Endothelial cell of umbilical vein (primary cell): ENCODE measurements at regions not wholly inside any gene's neighbourhood (a gene's known extent, or its start where the extent isn't known, plus 50 kb on each side); places are given as distances from the start of the nearest gene placed in this dataset.

Experiments used
- BruUV-seq: library from RNA; stranded (reverse); fragments of 400-500 nt; replicated peaks from 2 replicates; lab custom pipeline; 2021; lab: Mats Ljungman, UMichigan
- CTCF ChIA-PET: fragments of 300-600, 350-600 bp; sonication (Branson Sonifier 250); formaldehyde crosslinking; loops from one replicate; lab custom pipeline; 2021; ENCODE audit warnings: antibody characterized with exemption, inconsistent platforms; lab: Charles Lee
- POLR2A ChIA-PET: fragments of 300-600, 350-600 bp; sonication (Branson Sonifier 250); formaldehyde crosslinking; loops from one replicate; lab custom pipeline; 2021; ENCODE audit warnings: antibody characterized with exemption, inconsistent platforms; lab: Charles Lee
- DNase-seq: peaks from one replicate; pipeline ENCODE4 v3.0.0-alpha.2; 2011; ENCODE audit warnings: low read depth, low spot score
- FAIRE-seq: peaks from 2 replicates; lab custom pipeline; 2011; peaks lifted over from hg19 to GRCh38; lab: Jason Lieb, UNC
- H2AFZ ChIP-seq: 2 replicates; pipeline ENCODE4 v1.6.0; 2012; ENCODE audit warnings: low read depth, low read length, control low read depth, inconsistent platforms
- H3K27ac ChIP-seq: 2 replicates; pipeline ENCODE4 v1.5.1; 2011; ENCODE audit warnings: low read depth, mild to moderate bottlenecking, control low read depth, low read length, moderate library complexity; ENCODE audit not compliant: insufficient read depth
- H3K27me3 ChIP-seq, 2 experiments: 2 replicates each; pipeline versions ENCODE4 v1.6.0 to v1.6.1; 2011; ENCODE audit warnings: low read length in 2 of 2, mixed read lengths in 1 of 2; ENCODE audit not compliant: control insufficient read depth in 2 of 2, insufficient read depth in 2 of 2
- H3K36me3 ChIP-seq, 2 experiments: 2 replicates in 1 of 2; 3 replicates in 1 of 2; pipeline ENCODE4 v1.5.1; 2011; ENCODE audit warnings: low read length in 2 of 2, mild to moderate bottlenecking in 1 of 2, moderate library complexity in 1 of 2; ENCODE audit not compliant: control insufficient read depth in 2 of 2, insufficient read depth in 2 of 2; ENCODE audit errors: extremely low read depth in 1 of 2
- H3K4me1 ChIP-seq: 3 replicates; pipeline ENCODE4 v1.5.1; 2011; ENCODE audit warnings: mild to moderate bottlenecking, low read length; ENCODE audit not compliant: control insufficient read depth, insufficient read depth; ENCODE audit errors: extremely low read depth
- H3K4me2 ChIP-seq: 2 replicates; pipeline ENCODE4 v1.6.1; 2011; ENCODE audit warnings: low read length, control low read depth, mixed read lengths; ENCODE audit not compliant: insufficient read depth
- H3K4me3 ChIP-seq, 3 experiments: fragments of 200-600 bp in 1 of 3; sonication (generic), shearing (Covaris generic) in 1 of 3; replicated peaks in 1 of 3; 2 replicates each; pipeline ENCODE4 v1.5.1; 2011 to 2016; ENCODE audit warnings: control low read depth in 3 of 3, low read length in 3 of 3, mild to moderate bottlenecking in 2 of 3, inconsistent platforms in 1 of 3, low read depth in 1 of 3, moderate library complexity in 1 of 3; ENCODE audit not compliant: insufficient read depth in 1 of 3
- H3K79me2 ChIP-seq: 2 replicates; pipeline ENCODE4 v1.6.0; 2012; ENCODE audit warnings: low read length, inconsistent platforms; ENCODE audit not compliant: control insufficient read depth, insufficient read depth
- H3K9ac ChIP-seq: replicated peaks from 2 replicates; pipeline ENCODE3; 2011; ENCODE audit warnings: low read length, control low read depth; ENCODE audit not compliant: insufficient read depth; ENCODE audit errors: extremely low read depth
- H3K9me1 ChIP-seq: replicated peaks from 3 replicates; pipeline ENCODE4 v1.6.0; 2011; ENCODE audit warnings: mild to moderate bottlenecking, low read length; ENCODE audit not compliant: control insufficient read depth, insufficient read depth; ENCODE audit errors: extremely low read depth
- H3K9me3 ChIP-seq: replicated peaks from 2 replicates; pipeline ENCODE4 v1.5.1; 2012; ENCODE audit warnings: low read length, inconsistent platforms; ENCODE audit not compliant: control insufficient read depth, insufficient read depth
- H4K20me1 ChIP-seq: replicated peaks from 2 replicates; pipeline ENCODE3; 2011; ENCODE audit warnings: mild to moderate bottlenecking, low read length; ENCODE audit not compliant: control insufficient read depth, insufficient read depth; ENCODE audit errors: extremely low read depth
- CTCF ChIP-seq, 2 donors: IDR thresholded peaks; 1 replicate in 1 of 2; 2 replicates in 1 of 2; pipeline ENCODE4 v1.5.1; 2011; ENCODE audit warnings: low read length in 2 of 2, mild to moderate bottlenecking in 2 of 2, moderate library complexity in 2 of 2, control low read depth in 1 of 2, inconsistent platforms in 1 of 2, low read depth in 1 of 2; ENCODE audit not compliant: insufficient read depth in 1 of 2; ENCODE audit errors: extremely low read depth in 1 of 2
- EZH2 ChIP-seq: IDR thresholded peaks from 2 replicates; pipeline ENCODE4 v1.6.1; 2012; ENCODE audit warnings: borderline replicate concordance, low read depth, mild to moderate bottlenecking, moderate library complexity, low read length, inconsistent platforms; ENCODE audit not compliant: severe bottlenecking
- FOS ChIP-seq: IDR thresholded peaks from 2 replicates; pipeline ENCODE4 v1.6.1; 2011; ENCODE audit warnings: mild to moderate bottlenecking, low read length, moderate library complexity, borderline replicate concordance; ENCODE audit not compliant: insufficient read depth
- GATA2 ChIP-seq: IDR thresholded peaks from 2 replicates; pipeline ENCODE4 v1.7.0; 2011; ENCODE audit warnings: low read depth, mild to moderate bottlenecking, moderate library complexity, mixed read lengths, low read length; ENCODE audit not compliant: insufficient read length, insufficient read depth
- JUN ChIP-seq: IDR thresholded peaks from 2 replicates; pipeline ENCODE4 v1.6.1; 2011; ENCODE audit warnings: borderline replicate concordance, low read depth; ENCODE audit not compliant: insufficient read length, insufficient read depth
- MAX ChIP-seq: IDR thresholded peaks from 2 replicates; pipeline ENCODE4 v1.6.1; 2011; ENCODE audit not compliant: insufficient read depth, insufficient read length
- MYC ChIP-seq: IDR thresholded peaks from one replicate; pipeline ENCODE4 v1.6.1; 2011; ENCODE audit warnings: mild to moderate bottlenecking, low read depth, low read length
- POLR2A ChIP-seq: IDR thresholded peaks from 2 replicates; pipeline ENCODE4 v1.6.1; 2012; ENCODE audit warnings: low read depth, mild to moderate bottlenecking, control low read depth, low read length
- POLR2AphosphoS5 ChIP-seq: IDR thresholded peaks from 2 replicates; pipeline ENCODE4 v1.6.1; 2012; ENCODE audit warnings: low read depth, mild to moderate bottlenecking, control low read depth, low read length, moderate library complexity; ENCODE audit not compliant: insufficient read depth
- dilution Hi-C: fragments of 300-500 bp; cut with MboI; formaldehyde crosslinking; loops from one replicate; pipeline ENCODE4 v1.15.0; 2019; ENCODE audit warnings: low sequenced_read_pairs; ENCODE audit not compliant: extremely low pct_ligation_motif_present
- intact Hi-C: fragments of 100-400 bp; cut with micrococcal nuclease; formaldehyde crosslinking; loops from one replicate; pipeline ENCODE4 v1.10.0; 2022

GRCh38 chr3:110711851-110712516 is 359.6 kb upstream of the NECTIN3 start:
- H4K20me1 ChIP-seq: no peaks in the 10 kb centered on the region
- dilution Hi-C loops (no loop called here), intact Hi-C loops (no loop called here)
- no peak overlapping the region for H3K4me2 ChIP-seq
- H3K4me1 ChIP-seq: no peaks in the 10 kb centered on the region
- H3K36me3 ChIP-seq: no peaks in the 10 kb centered on the region
- no peak overlapping the region for H2AFZ ChIP-seq
- H3K27me3 ChIP-seq: no peaks in the 10 kb centered on the region
- no peaks in the 10 kb centered on the region for H3K9me3 ChIP-seq
- ChIA-PET CTCF (no interaction called here), POLR2A (no interaction called here)
- DNase-seq (no peak), FAIRE-seq (no peak)
- BruUV-seq: no TSS peak
- TF ChIP-seq MYC (no peak), CTCF (IDR thresholded peaks at IDR 0.05; ENCODE audit: extremely low read depth in 1 of 2, insufficient read depth in 1 of 2, low read depth in 1 of 2, low read length in 2 of 2) (no peak), EZH2 (no peak)
- H3K27ac ChIP-seq: no peak overlapping the region
- no peak overlapping the region for H3K9ac ChIP-seq
- H3K79me2 ChIP-seq: no peaks in the 10 kb centered on the region
- H3K9me1 ChIP-seq: no peaks in the 10 kb centered on the region
- H3K4me3 ChIP-seq: no peak overlapping the region

GRCh38 chr3:110727056-110727455 is 344.6 kb upstream of the NECTIN3 start:
- CTCF ChIA-PET: interaction anchor here (0.7 to 1.2 kb wide), 5 partner anchors 11 to 354 kb away, joined by 3 to 4 read pairs (median 3); no protein-coding TSS in a partner anchor
- POLR2A ChIA-PET: no interaction called here
- Histone ChIP-seq H3K9me3 (no peaks in the 10 kb centered on the region), H2AFZ (no peak overlapping the region), H3K27me3 (no peaks in the 10 kb centered on the region), H4K20me1 (no peaks in the 10 kb centered on the region), H3K9ac (no peak overlapping the region), H3K4me3 (no peak overlapping the region), H3K36me3 (no peaks in the 10 kb centered on the region), H3K9me1 (no peaks in the 10 kb centered on the region), H3K27ac (no peak overlapping the region), H3K4me2 (no peak overlapping the region), H3K79me2 (no peaks in the 10 kb centered on the region), H3K4me1 (no peaks in the 10 kb centered on the region)
- FAIRE-seq (no peak), DNase-seq (no peak)
- BruUV-seq: no TSS peak
- dilution Hi-C loops: no loop called here
- intact Hi-C loops: no loop called here
- no peak for TF ChIP-seq JUN
- TF ChIP-seq FOS: no peak
- TF ChIP-seq POLR2A: no peak
- no peak for TF ChIP-seq GATA2
- no peak for TF ChIP-seq MYC
- no peak for TF ChIP-seq EZH2
- no peak for TF ChIP-seq POLR2AphosphoS5
- no peak for TF ChIP-seq MAX
- TF ChIP-seq CTCF (IDR thresholded peaks at IDR 0.05; ENCODE audit: extremely low read depth in 1 of 2, insufficient read depth in 1 of 2, low read depth in 1 of 2, low read length in 2 of 2): no peak
